ENCODE measurements at regions not wholly inside any gene's neighbourhood (a gene's known extent, or its start where the extent isn't known, plus 50 kb on each side); places are given as distances from the start of the nearest gene placed in this dataset.

- peak; percentile 52 for DNase-seq
Measured at GRCh38 chr17:412211-413015, 59.8 kb upstream of the RPH3AL start.

- peak; percentile 1 for DNase-seq
Measured at GRCh38 chr17:411421-412120, 59.0 kb upstream of the RPH3AL start.

DNA sequence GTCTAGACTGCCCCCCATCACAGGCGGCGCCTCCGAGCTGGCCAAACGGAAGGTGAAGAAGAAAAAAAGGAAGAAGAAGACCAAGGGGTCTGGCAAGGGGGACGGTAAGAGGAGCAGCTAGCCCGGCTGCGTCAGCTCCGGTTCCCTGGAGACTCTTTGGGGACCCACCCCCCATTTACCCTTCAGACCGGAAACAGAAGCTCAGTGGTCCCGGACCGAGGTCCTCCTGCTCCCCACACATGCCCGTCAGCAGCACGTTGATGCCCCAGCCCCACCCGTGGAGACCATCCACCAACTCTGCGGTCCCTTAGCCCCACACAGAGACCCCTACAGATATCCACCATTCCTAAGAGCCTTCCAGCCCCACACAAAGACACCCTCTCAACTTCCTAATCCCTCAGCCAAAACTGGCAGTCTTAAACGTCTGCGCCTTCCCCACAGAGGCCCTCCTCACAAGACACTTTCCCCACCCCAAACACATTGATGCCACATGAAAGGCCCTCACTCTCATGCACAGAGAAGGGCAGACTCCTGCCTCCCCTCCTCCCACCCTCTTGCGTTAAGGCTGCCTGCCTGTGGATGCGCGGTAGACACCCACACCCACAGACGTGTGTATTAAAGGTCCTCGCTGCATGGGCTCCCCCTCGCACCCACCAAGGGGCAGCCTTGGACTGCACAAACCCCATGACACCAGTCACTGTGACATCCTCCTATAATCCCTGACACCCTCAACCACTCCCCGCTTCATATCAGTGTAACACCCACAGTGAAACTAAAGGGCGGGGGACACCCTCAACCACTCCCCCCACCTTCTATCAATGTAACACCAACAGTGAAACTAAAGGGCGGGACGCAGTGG lies 58.2 kb upstream of the RPH3AL start:
- DNase-seq, result peak; percentile 52

DNA sequence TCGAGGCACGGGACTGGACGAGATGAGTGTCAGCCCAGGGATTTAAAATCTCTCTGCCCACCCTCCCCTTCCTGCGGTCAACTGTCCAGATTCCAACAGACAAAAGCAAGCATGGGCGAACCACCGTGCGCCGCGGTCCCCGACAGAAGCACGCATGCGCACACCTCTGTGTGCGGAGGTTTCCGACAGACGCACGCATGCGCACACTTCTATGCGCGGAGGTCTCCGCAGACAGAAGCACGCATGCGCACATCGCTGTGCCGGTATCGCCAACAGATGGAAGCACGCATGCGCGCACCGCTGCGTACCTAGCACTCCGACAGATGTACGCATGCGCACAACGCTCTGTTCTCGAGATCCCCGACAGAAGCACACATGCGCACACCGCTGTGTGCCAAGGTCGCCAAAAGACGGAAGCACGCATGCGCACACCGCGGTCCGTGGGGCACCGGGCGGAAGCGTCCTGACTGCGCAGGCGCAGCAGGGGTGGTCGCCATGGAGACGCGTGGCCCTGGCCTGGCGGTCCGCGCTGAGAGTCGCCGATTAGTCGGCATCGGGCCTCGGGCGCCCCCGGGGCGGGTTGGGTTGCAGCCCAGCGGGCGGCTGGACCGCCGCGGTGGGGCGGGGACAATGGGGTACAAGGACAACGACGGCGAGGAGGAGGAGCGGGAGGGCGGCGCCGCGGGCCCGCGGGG lies 57.4 kb upstream of the RPH3AL start:
- peak; percentile 98 for DNase-seq

- DNase-seq, result no peak
Measured at GRCh38 chr17:409308-409847, 56.8 kb upstream of the RPH3AL start.

GRCh38 chr17:404703-405102 lies 52.1 kb upstream of the RPH3AL start:
- DNase-seq, result no peak
